Rectal smooth muscle tissue (tissue), 1 donor: ENCODE measurements at regions not wholly inside any gene's neighbourhood (a gene's known extent, or its start where the extent isn't known, plus 50 kb on each side); places are given as distances from the start of the nearest gene placed in this dataset.

Experiments
- H3K27ac ChIP-seq: one replicate; pipeline ENCODE4 v1.7.0; 2013; ENCODE audit warnings: low read depth, low read length, inconsistent platforms
- H3K27me3 ChIP-seq: one replicate; pipeline ENCODE4 v1.7.0; 2013; ENCODE audit warnings: low read length; ENCODE audit not compliant: control insufficient read depth, insufficient read depth
- H3K36me3 ChIP-seq: one replicate; pipeline ENCODE4 v1.7.0; 2013; ENCODE audit warnings: low read length; ENCODE audit not compliant: control insufficient read depth, insufficient read depth
- H3K4me1 ChIP-seq: one replicate; pipeline ENCODE4 v1.7.0; 2013; ENCODE audit warnings: low read length; ENCODE audit not compliant: control insufficient read depth, insufficient read depth
- H3K4me3 ChIP-seq: one replicate; pipeline ENCODE4 v1.7.0; 2013; ENCODE audit warnings: low read length
- H3K9ac ChIP-seq: one replicate; pipeline ENCODE4 v1.7.0; 2013; ENCODE audit warnings: low read length

- H3K9ac ChIP-seq = no peak overlapping the region
- H3K27ac ChIP-seq = no peak overlapping the region
- no peaks in the 10 kb centered on the region for H3K4me1 ChIP-seq
- no peak overlapping the region for H3K4me3 ChIP-seq
- H3K27me3 ChIP-seq = no peaks in the 10 kb centered on the region
- H3K36me3 ChIP-seq = no peaks in the 10 kb centered on the region
These were observed 510.7 kb upstream of the LRRTM1 start for GRCh38 chr2:80815259-80815658.

GRCh38 chr2:80786584-80786983 lies 482.0 kb upstream of the LRRTM1 start:
- H3K9ac ChIP-seq = no peak overlapping the region
- H3K4me1 ChIP-seq = no peaks in the 10 kb centered on the region
- H3K27ac ChIP-seq = no peak overlapping the region
- H3K27me3 ChIP-seq = no peaks in the 10 kb centered on the region
- H3K4me3 ChIP-seq = no peak overlapping the region
- no peaks in the 10 kb centered on the region for H3K36me3 ChIP-seq

GRCh38 chr2:80778704-80779103 lies 474.2 kb upstream of the LRRTM1 start:
- no peaks in the 10 kb centered on the region for H3K36me3 ChIP-seq
- no peak overlapping the region for H3K9ac ChIP-seq
- H3K4me3 ChIP-seq = no peak overlapping the region
- H3K27ac ChIP-seq = no peak overlapping the region
- H3K4me1 ChIP-seq = no peaks in the 10 kb centered on the region
- no peaks in the 10 kb centered on the region for H3K27me3 ChIP-seq

- no peaks in the 10 kb centered on the region for H3K36me3 ChIP-seq
- H3K27ac ChIP-seq = no peak overlapping the region
- H3K9ac ChIP-seq = no peak overlapping the region
- H3K4me1 ChIP-seq = no peaks in the 10 kb centered on the region
- no peaks in the 10 kb centered on the region for H3K27me3 ChIP-seq
- no peak overlapping the region for H3K4me3 ChIP-seq
These were observed 444.0 kb upstream of the LRRTM1 start for GRCh38 chr2:80748592-80748991.

GRCh38 chr2:80737047-80737446 lies 432.5 kb upstream of the LRRTM1 start:
- no peaks in the 10 kb centered on the region for H3K36me3 ChIP-seq
- H3K27me3 ChIP-seq = no peaks in the 10 kb centered on the region
- H3K9ac ChIP-seq = no peak overlapping the region
- H3K27ac ChIP-seq = no peak overlapping the region
- no peaks in the 10 kb centered on the region for H3K4me1 ChIP-seq
- no peak overlapping the region for H3K4me3 ChIP-seq

GRCh38 chr2:80725001-80725400 lies 420.4 kb upstream of the LRRTM1 start:
- H3K4me1 ChIP-seq = no peaks in the 10 kb centered on the region
- no peak overlapping the region for H3K9ac ChIP-seq
- H3K27ac ChIP-seq = no peak overlapping the region
- H3K4me3 ChIP-seq = no peak overlapping the region
- no peaks in the 10 kb centered on the region for H3K36me3 ChIP-seq
- no peaks in the 10 kb centered on the region for H3K27me3 ChIP-seq

GRCh38 chr2:80722803-80723202 lies 418.3 kb upstream of the LRRTM1 start:
- Histone ChIP-seq H3K4me3 (no peak overlapping the region), H3K9ac (no peak overlapping the region), H3K4me1 (no peaks in the 10 kb centered on the region), H3K27ac (no peak overlapping the region), H3K36me3 (no peaks in the 10 kb centered on the region), H3K27me3 (no peaks in the 10 kb centered on the region)

- Histone ChIP-seq H3K4me3 (no peak overlapping the region), H3K36me3 (no peaks in the 10 kb centered on the region), H3K27ac (no peak overlapping the region), H3K4me1 (no peaks in the 10 kb centered on the region), H3K9ac (no peak overlapping the region), H3K27me3 (no peaks in the 10 kb centered on the region)
These were observed 415.1 kb upstream of the LRRTM1 start for GRCh38 chr2:80719607-80720006.

GRCh38 chr2:80715433-80715832 lies 410.9 kb upstream of the LRRTM1 start:
- H3K27ac ChIP-seq = no peak overlapping the region

GRCh38 chr2:80711915-80712314 lies 407.4 kb upstream of the LRRTM1 start:
- Histone ChIP-seq H3K4me3 (no peak overlapping the region), H3K9ac (no peak overlapping the region), H3K27me3 (no peaks in the 10 kb centered on the region), H3K36me3 (no peaks in the 10 kb centered on the region), H3K4me1 (no peaks in the 10 kb centered on the region), H3K27ac (no peak overlapping the region)

More at GRCh38 chr2:80715433-80715832, 410.9 kb upstream of the LRRTM1 start:
- Histone ChIP-seq H3K4me3 (no peak overlapping the region), H3K4me1 (no peaks in the 10 kb centered on the region), H3K27me3 (no peaks in the 10 kb centered on the region), H3K36me3 (no peaks in the 10 kb centered on the region), H3K9ac (no peak overlapping the region)

GRCh38 chr2:80706951-80707350 lies 402.4 kb upstream of the LRRTM1 start:
- Histone ChIP-seq H3K36me3 (no peaks in the 10 kb centered on the region), H3K27ac (no peak overlapping the region), H3K4me3 (no peak overlapping the region), H3K9ac (no peak overlapping the region), H3K27me3 (no peaks in the 10 kb centered on the region), H3K4me1 (no peaks in the 10 kb centered on the region)

- H3K27me3 ChIP-seq = no peaks in the 10 kb centered on the region
- H3K9ac ChIP-seq = no peak overlapping the region
- no peaks in the 10 kb centered on the region for H3K36me3 ChIP-seq
- no peak overlapping the region for H3K4me3 ChIP-seq
- H3K4me1 ChIP-seq = no peaks in the 10 kb centered on the region
- no peak overlapping the region for H3K27ac ChIP-seq
These were observed 402.0 kb upstream of the LRRTM1 start for GRCh38 chr2:80706541-80706940.

GRCh38 chr2:80703532-80703931 lies 399.0 kb upstream of the LRRTM1 start:
- no peak overlapping the region for H3K9ac ChIP-seq
- H3K4me3 ChIP-seq = no peak overlapping the region
- H3K27me3 ChIP-seq = no peaks in the 10 kb centered on the region
- H3K36me3 ChIP-seq = no peaks in the 10 kb centered on the region
- H3K27ac ChIP-seq = no peak overlapping the region
- H3K4me1 ChIP-seq = no peaks in the 10 kb centered on the region
